Epidermal melanocyte (primary cell): ENCODE measurements at regions not wholly inside any gene's neighbourhood (a gene's known extent, or its start where the extent isn't known, plus 50 kb on each side); places are given as distances from the start of the nearest gene placed in this dataset.
"Not testable (repeated sequence)": the region's sequence is repeated elsewhere in the genome, so short reads cannot be mapped to it uniquely, and the experiment has no call there.

Source experiments
- DNase-seq: peaks from one replicate; pipeline ENCODE4 v3.0.0; 2011; ENCODE audit warnings: low spot score; ENCODE audit not compliant: insufficient read length

DNA sequence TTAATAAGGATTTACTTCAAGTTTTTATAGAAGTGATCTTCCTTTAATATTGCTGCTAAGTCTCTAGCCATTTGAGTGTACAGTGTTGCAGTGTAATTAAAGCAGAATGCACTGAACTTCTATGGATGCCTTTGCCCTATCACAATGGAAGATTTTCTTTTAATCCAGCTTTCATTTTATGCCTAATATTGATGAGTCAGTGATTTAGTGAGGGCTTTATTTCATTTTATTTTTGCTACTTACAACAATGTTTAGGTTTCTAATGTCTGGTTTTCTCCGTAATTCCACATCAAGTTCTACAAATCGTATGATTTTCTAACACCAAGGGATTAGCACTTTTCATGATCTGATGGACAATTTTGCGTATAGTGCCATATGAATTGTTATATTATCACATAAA lies 504.1 kb downstream of the PCDH11X start:
- no peak for DNase-seq

DNA sequence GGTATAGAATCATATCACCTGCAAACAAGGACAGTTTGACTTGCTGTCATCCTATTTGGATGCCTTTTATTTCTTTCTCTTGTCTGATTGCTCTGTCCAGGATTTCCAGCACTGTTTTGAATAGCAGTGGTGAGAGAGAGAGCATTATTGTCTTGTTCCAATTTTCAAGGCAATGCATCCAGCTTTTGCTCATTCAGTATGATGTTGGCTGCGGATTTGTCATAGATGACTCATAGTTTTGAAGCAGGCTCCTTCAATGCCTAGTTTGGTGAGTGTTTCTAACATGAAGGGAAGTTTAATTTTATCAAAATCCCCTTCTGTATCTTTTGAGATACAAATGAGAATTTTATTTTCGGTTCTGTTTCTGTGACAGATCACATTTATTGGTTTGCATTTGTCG lies 518.9 kb downstream of the PCDH11X start:
- not testable (repeated sequence) for DNase-seq

DNA sequence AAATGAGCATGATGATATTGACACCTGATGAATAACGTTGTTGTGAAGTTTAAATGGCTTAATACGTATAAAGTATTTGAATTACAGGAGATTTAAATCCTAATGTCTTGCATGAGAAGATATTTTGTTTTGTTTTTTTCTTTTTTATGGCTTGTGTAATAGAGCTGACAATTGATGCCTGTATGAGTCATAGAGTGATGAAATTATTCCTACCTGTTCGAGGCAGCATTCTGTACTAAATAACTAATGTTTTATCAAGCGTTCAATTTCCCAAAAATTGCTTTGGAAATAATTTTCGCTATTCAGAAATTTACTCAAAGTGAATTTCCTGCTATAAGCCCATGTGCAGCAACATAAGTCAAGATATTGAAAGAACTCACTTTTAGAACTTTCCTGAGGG lies 554.0 kb downstream of the PCDH11X start:
- DNase-seq = not testable (repeated sequence)

DNA sequence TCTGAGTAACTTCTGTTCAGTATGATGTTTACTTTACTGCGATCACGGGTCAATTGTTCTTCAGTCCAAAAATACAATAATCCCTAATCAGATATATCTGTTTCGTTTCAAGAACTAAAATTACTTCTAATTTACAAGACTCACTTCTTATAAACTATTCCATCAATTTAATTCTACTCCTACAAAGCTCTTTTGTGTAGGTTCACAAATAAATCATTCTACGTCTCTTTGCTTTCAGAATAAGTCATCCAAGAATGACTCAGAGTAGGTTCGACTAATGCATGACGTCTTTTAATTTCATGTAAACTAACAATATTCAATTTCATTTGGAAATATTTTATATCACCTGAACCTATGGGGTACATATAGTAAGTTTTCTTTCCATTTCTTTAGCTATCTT lies 571.9 kb downstream of the PCDH11X start:
- not testable (repeated sequence) for DNase-seq

GRCh38 chrX:92351511-92351910 lies 572.3 kb downstream of the PCDH11X start:
- DNase-seq = no peak
